HG03565 (cell line): ENCODE measurements at regions not wholly inside any gene's neighbourhood (a gene's known extent, or its start where the extent isn't known, plus 50 kb on each side); places are given as distances from the start of the nearest gene placed in this dataset.

Source experiments
- ATAC-seq: cut with Tn5 transposase; IDR thresholded peaks from one replicate; pipeline ENCODE4 v1.9.1; 2021; ENCODE audit warnings: mild to moderate bottlenecking, moderate library complexity; ENCODE audit not compliant: unreplicated experiment

GRCh38 chr3:88209356-88209755 lies 59.6 kb downstream of the C3orf38 start:
- no peak for ATAC-seq

GRCh38 chr3:88211096-88211890 lies 61.5 kb downstream of the C3orf38 start:
- ATAC-seq, result no peak

GRCh38 chr3:88219138-88219792 lies 69.5 kb downstream of the C3orf38 start:
- ATAC-seq, result peak; percentile 88

GRCh38 chr3:88220126-88220525 lies 70.4 kb downstream of the C3orf38 start:
- no peak for ATAC-seq

GRCh38 chr3:88221726-88222125 lies 72.0 kb downstream of the C3orf38 start:
- ATAC-seq, result no peak

- ATAC-seq, result no peak
Observed at GRCh38 chr3:88222343-88222742, 72.6 kb downstream of the C3orf38 start.

GRCh38 chr3:88225326-88226008 lies 75.7 kb downstream of the C3orf38 start:
- no peak for ATAC-seq

- ATAC-seq, result no peak
Observed at GRCh38 chr3:88226910-88227309, 77.2 kb downstream of the C3orf38 start.

GRCh38 chr3:88230638-88231037 lies 80.9 kb downstream of the C3orf38 start:
- no peak for ATAC-seq

GRCh38 chr3:88231207-88231606 lies 81.4 kb downstream of the C3orf38 start:
- no peak for ATAC-seq

- ATAC-seq, result no peak
Observed at GRCh38 chr3:88231632-88232031, 81.9 kb downstream of the C3orf38 start.

- ATAC-seq, result no peak
Observed at GRCh38 chr3:88235102-88235501, 85.3 kb downstream of the C3orf38 start.

GRCh38 chr3:88239870-88240269 lies 90.1 kb downstream of the C3orf38 start:
- no peak for ATAC-seq

- ATAC-seq, result no peak
Observed at GRCh38 chr3:88248658-88249057, 98.9 kb downstream of the C3orf38 start.

- no peak for ATAC-seq
Observed at GRCh38 chr3:88259045-88259444, 109.3 kb downstream of the C3orf38 start.

- ATAC-seq, result no peak
Observed at GRCh38 chr3:88262527-88262926, 112.8 kb downstream of the C3orf38 start.

- ATAC-seq, result no peak
Observed at GRCh38 chr3:88263417-88264100, 113.8 kb downstream of the C3orf38 start.

GRCh38 chr3:88267441-88267840 lies 117.7 kb downstream of the C3orf38 start:
- ATAC-seq, result no peak

GRCh38 chr3:88267847-88268246 lies 118.1 kb downstream of the C3orf38 start:
- no peak for ATAC-seq

- ATAC-seq, result no peak
Observed at GRCh38 chr3:88280326-88280725, 130.6 kb downstream of the C3orf38 start.

- ATAC-seq, result no peak
Observed at GRCh38 chr3:88282528-88283241, 132.9 kb downstream of the C3orf38 start.
